ENCODE measurements at regions not wholly inside any gene's neighbourhood (a gene's known extent, or its start where the extent isn't known, plus 50 kb on each side); places are given as distances from the start of the nearest gene placed in this dataset.

- ChIA-PET CTCF (interaction anchor here (1.0 to 1.6 kb wide), 6 partner anchors 311 to 401 kb away, joined by 3 to 5 read pairs (median 4); no protein-coding TSS in a partner anchor), POLR2A (no interaction called here)
- no peaks in the 10 kb centered on the region for H3K27me3 Mint-ChIP-seq (ENCODE audit: low read depth)
- no peak overlapping the region for H3K27ac Mint-ChIP-seq
- H3K36me3 Mint-ChIP-seq, result no peaks in the 10 kb centered on the region
- ATAC-seq, result no peak
- H3K4me3 Mint-ChIP-seq, result no peak overlapping the region
- no peak for DNase-seq (ENCODE audit: low spot score)
- TF ChIP-seq ZNF317 (CRISPR knock-in tag; IDR thresholded peaks at IDR 0.05; ENCODE audit: borderline replicate concordance, low read depth) (no peak), TEAD4 (CRISPR knock-in tag; IDR thresholded peaks at IDR 0.05) (no peak), RORB (CRISPR knock-in tag; IDR thresholded peaks at IDR 0.05) (no peak), ATF2 (CRISPR knock-in tag; IDR thresholded peaks at IDR 0.05; ENCODE audit: borderline replicate concordance, low read depth) (no peak), SMAD4 (CRISPR knock-in tag; IDR thresholded peaks at IDR 0.05) (no peak), PRRX2 (CRISPR knock-in tag; IDR thresholded peaks at IDR 0.05) (no peak), ZNF671 (CRISPR knock-in tag; IDR thresholded peaks at IDR 0.05) (no peak), ATF3 (CRISPR knock-in tag; conservative IDR thresholded peaks at IDR 0.05) (no peak), NR2C2 (CRISPR knock-in tag; IDR thresholded peaks at IDR 0.05) (no peak), ATF6 (CRISPR knock-in tag; IDR thresholded peaks at IDR 0.05) (no peak), ZNF219 (CRISPR knock-in tag; IDR thresholded peaks at IDR 0.05; ENCODE audit: borderline replicate concordance) (no peak), FOXP4 (CRISPR knock-in tag; IDR thresholded peaks at IDR 0.05) (no peak), JUN (CRISPR knock-in tag; IDR thresholded peaks at IDR 0.05) (no peak), AFF4 (CRISPR knock-in tag; IDR thresholded peaks at IDR 0.05; ENCODE audit: borderline replicate concordance) (no peak), CDX4 (CRISPR knock-in tag; IDR thresholded peaks at IDR 0.05; ENCODE audit: borderline replicate concordance) (no peak), FOXP1 (CRISPR knock-in tag; IDR thresholded peaks at IDR 0.05; ENCODE audit: borderline replicate concordance) (no peak), ZSCAN18 (CRISPR knock-in tag; IDR thresholded peaks at IDR 0.05) (no peak)
- no peaks in the 10 kb centered on the region for H3K9me3 Mint-ChIP-seq
- H3K4me1 Mint-ChIP-seq, result no peaks in the 10 kb centered on the region
These were observed 317.6 kb downstream of the LNPK start for GRCh38 chr2:175684466-175684865.
